ENCODE measurements at regions not wholly inside any gene's neighbourhood (a gene's known extent, or its start where the extent isn't known, plus 50 kb on each side); places are given as distances from the start of the nearest gene placed in this dataset.

- Histone ChIP-seq H2BK5ac (ENCODE audit: low read length) (peak overlapping the region; percentile 4), H3K4ac (ENCODE audit: low read length) (peak overlapping the region; percentile 19), H3K27me3 (ENCODE audit: control insufficient read depth in 3 of 3, insufficient read depth in 3 of 3, low read depth in 1 of 3, low read length in 3 of 3) (peaks cover 0 to 41% (median 30%) of the 10 kb centered on the region in 3 experiments), H3K36me3 (replicated peaks in 1 of 2; ENCODE audit: control insufficient read depth in 2 of 2, insufficient read depth in 2 of 2, low read length in 2 of 2) (no peaks in the 10 kb centered on the region), H2AFZ (ENCODE audit: low read length) (peak overlapping the region; percentile 39), H2BK12ac (ENCODE audit: low read length) (peak overlapping the region; percentile 41), H4K8ac (ENCODE audit: low read depth, low read length) (peak overlapping the region; percentile 9), H2BK120ac (ENCODE audit: low read depth, low read length) (no peak overlapping the region), H3K4me3 (ENCODE audit: low read length in 2 of 2) (no peak overlapping the region), H3K14ac (ENCODE audit: low read length) (no peak overlapping the region), H3K9me3 (replicated peaks in 1 of 2; ENCODE audit: control insufficient read depth in 2 of 2, insufficient read depth in 1 of 2, low read depth in 1 of 2, low read length in 2 of 2) (no peaks in the 10 kb centered on the region), H3K4me2 (ENCODE audit: insufficient read depth, low read length, poor library complexity, severe bottlenecking) (peak overlapping the region; percentile 0), H3K23ac (ENCODE audit: low read depth, low read length, poor library complexity) (no peak overlapping the region), H3K79me1 (ENCODE audit: low read depth, low read length) (no peaks in the 10 kb centered on the region), H2AK5ac (ENCODE audit: low read depth, low read length) (peak overlapping the region; percentile 75), H2BK15ac (ENCODE audit: low read length) (no peak overlapping the region), H4K91ac (ENCODE audit: low read depth, low read length, poor library complexity) (no peak overlapping the region), H3K4me1 (ENCODE audit: control insufficient read depth in 2 of 2, insufficient read depth in 1 of 2, low read depth in 1 of 2, low read length in 2 of 2) (peaks cover 3 to 9% of the 10 kb centered on the region in 2 donors), H3K9ac (ENCODE audit: low read depth, low read length, poor library complexity) (no peak overlapping the region), H3K27ac (replicated peaks; ENCODE audit: low read length) (no peak overlapping the region), H3K18ac (ENCODE audit: low read length) (peak overlapping the region; percentile 80)
- WGBS, 2 donors (ENCODE audit: extremely low coverage in 2 of 2, insufficient read length in 2 of 2, insufficient replicate concordance in 1 of 2): no CpG with 5 or more reads among the region's 40 CpGs
- DNase-seq (ENCODE audit: low spot score): no peak
Observed at GRCh38 chr17:77793146-77793970, 165.1 kb upstream of the TNRC6C start.

GRCh38 chr17:77793971-77794235 is 164.6 kb upstream of the TNRC6C start:
- Histone ChIP-seq H3K4ac (ENCODE audit: low read length) (no peak overlapping the region), H2BK120ac (ENCODE audit: low read depth, low read length) (no peak overlapping the region), H3K4me1 (ENCODE audit: control insufficient read depth in 2 of 2, insufficient read depth in 1 of 2, low read depth in 1 of 2, low read length in 2 of 2) (peaks cover 3 to 9% of the 10 kb centered on the region in 2 donors), H2BK15ac (ENCODE audit: low read length) (no peak overlapping the region), H3K4me2 (ENCODE audit: insufficient read depth, low read length, poor library complexity, severe bottlenecking) (no peak overlapping the region), H4K91ac (ENCODE audit: low read depth, low read length, poor library complexity) (no peak overlapping the region), H3K18ac (ENCODE audit: low read length) (no peak overlapping the region), H3K9me3 (replicated peaks in 1 of 2; ENCODE audit: control insufficient read depth in 2 of 2, insufficient read depth in 1 of 2, low read depth in 1 of 2, low read length in 2 of 2) (no peaks in the 10 kb centered on the region), H3K79me1 (ENCODE audit: low read depth, low read length) (no peaks in the 10 kb centered on the region), H3K27ac (replicated peaks; ENCODE audit: low read length) (no peak overlapping the region), H3K4me3 (ENCODE audit: low read length in 2 of 2) (no peak overlapping the region), H3K14ac (ENCODE audit: low read length) (no peak overlapping the region), H3K9ac (ENCODE audit: low read depth, low read length, poor library complexity) (no peak overlapping the region), H2BK12ac (ENCODE audit: low read length) (no peak overlapping the region), H2AFZ (ENCODE audit: low read length) (no peak overlapping the region), H2AK5ac (ENCODE audit: low read depth, low read length) (no peak overlapping the region), H2BK5ac (ENCODE audit: low read length) (no peak overlapping the region), H3K23ac (ENCODE audit: low read depth, low read length, poor library complexity) (no peak overlapping the region), H3K27me3 (ENCODE audit: control insufficient read depth in 3 of 3, insufficient read depth in 3 of 3, low read depth in 1 of 3, low read length in 3 of 3) (peaks cover 0 to 36% (median 26%) of the 10 kb centered on the region in 3 experiments), H4K8ac (ENCODE audit: low read depth, low read length) (no peak overlapping the region), H3K36me3 (replicated peaks in 1 of 2; ENCODE audit: control insufficient read depth in 2 of 2, insufficient read depth in 2 of 2, low read length in 2 of 2) (no peaks in the 10 kb centered on the region)
- no peak for DNase-seq (ENCODE audit: low spot score)
- WGBS, 2 donors (ENCODE audit: extremely low coverage in 2 of 2, insufficient read length in 2 of 2, insufficient replicate concordance in 1 of 2): no CpG with 5 or more reads among the region's 5 CpGs

GRCh38 chr17:77794846-77795245 is 163.7 kb upstream of the TNRC6C start:
- Histone ChIP-seq H2BK120ac (ENCODE audit: low read depth, low read length) (no peak overlapping the region), H2AK5ac (ENCODE audit: low read depth, low read length) (peak overlapping the region; percentile 36), H3K9me3 (replicated peaks in 1 of 2; ENCODE audit: control insufficient read depth in 2 of 2, insufficient read depth in 1 of 2, low read depth in 1 of 2, low read length in 2 of 2) (no peaks in the 10 kb centered on the region), H3K79me1 (ENCODE audit: low read depth, low read length) (no peaks in the 10 kb centered on the region), H2AFZ (ENCODE audit: low read length) (no peak overlapping the region), H3K14ac (ENCODE audit: low read length) (no peak overlapping the region), H2BK15ac (ENCODE audit: low read length) (peak overlapping the region; percentile 84), H3K27ac (replicated peaks; ENCODE audit: low read length) (no peak overlapping the region), H3K4me3 (ENCODE audit: low read length in 2 of 2) (no peak overlapping the region), H3K4me1 (ENCODE audit: control insufficient read depth in 2 of 2, insufficient read depth in 1 of 2, low read depth in 1 of 2, low read length in 2 of 2) (peaks cover 3 to 9% of the 10 kb centered on the region in 2 donors), H3K4me2 (ENCODE audit: insufficient read depth, low read length, poor library complexity, severe bottlenecking) (no peak overlapping the region), H3K27me3 (ENCODE audit: control insufficient read depth in 3 of 3, insufficient read depth in 3 of 3, low read depth in 1 of 3, low read length in 3 of 3) (peaks cover 0 to 33% (median 23%) of the 10 kb centered on the region in 3 experiments), H3K18ac (ENCODE audit: low read length) (no peak overlapping the region), H2BK5ac (ENCODE audit: low read length) (no peak overlapping the region), H2BK12ac (ENCODE audit: low read length) (no peak overlapping the region), H4K91ac (ENCODE audit: low read depth, low read length, poor library complexity) (no peak overlapping the region), H3K23ac (ENCODE audit: low read depth, low read length, poor library complexity) (peak overlapping the region; percentile 8), H3K9ac (ENCODE audit: low read depth, low read length, poor library complexity) (no peak overlapping the region), H3K36me3 (replicated peaks in 1 of 2; ENCODE audit: control insufficient read depth in 2 of 2, insufficient read depth in 2 of 2, low read length in 2 of 2) (no peaks in the 10 kb centered on the region), H4K8ac (ENCODE audit: low read depth, low read length) (no peak overlapping the region), H3K4ac (ENCODE audit: low read length) (no peak overlapping the region)
- no peak for DNase-seq (ENCODE audit: low spot score)
- WGBS, 2 donors (ENCODE audit: extremely low coverage in 2 of 2, insufficient read length in 2 of 2, insufficient replicate concordance in 1 of 2): no CpG with 5 or more reads among the region's 6 CpGs

GRCh38 chr17:77795685-77796084 is 162.8 kb upstream of the TNRC6C start:
- no peak overlapping the region for H3K27ac ChIP-seq (replicated peaks; ENCODE audit: low read length)
- H3K4me1 ChIP-seq (ENCODE audit: control insufficient read depth in 2 of 2, insufficient read depth in 1 of 2, low read depth in 1 of 2, low read length in 2 of 2): peaks cover 1 to 3% of the 10 kb centered on the region in 2 donors
- no peak overlapping the region for H3K4me3 ChIP-seq (ENCODE audit: low read length in 2 of 2)
- no peak overlapping the region for H3K14ac ChIP-seq (ENCODE audit: low read length)
- H3K79me1 ChIP-seq (ENCODE audit: low read depth, low read length): no peaks in the 10 kb centered on the region
- no peak overlapping the region for H2BK120ac ChIP-seq (ENCODE audit: low read depth, low read length)
- no peaks in the 10 kb centered on the region for H3K9me3 ChIP-seq (replicated peaks in 1 of 2; ENCODE audit: control insufficient read depth in 2 of 2, insufficient read depth in 1 of 2, low read depth in 1 of 2, low read length in 2 of 2)
- no peak overlapping the region for H4K8ac ChIP-seq (ENCODE audit: low read depth, low read length)
- H2AK5ac ChIP-seq (ENCODE audit: low read depth, low read length): no peak overlapping the region
- WGBS, 2 donors (ENCODE audit: extremely low coverage in 2 of 2, insufficient read length in 2 of 2, insufficient replicate concordance in 1 of 2): no CpG with 5 or more reads among the region's 4 CpGs
- peak overlapping the region; percentile 31 for H2BK12ac ChIP-seq (ENCODE audit: low read length)
- H2BK5ac ChIP-seq (ENCODE audit: low read length): no peak overlapping the region
- DNase-seq (ENCODE audit: low spot score): no peak
- H3K36me3 ChIP-seq (replicated peaks in 1 of 2; ENCODE audit: control insufficient read depth in 2 of 2, insufficient read depth in 2 of 2, low read length in 2 of 2): no peaks in the 10 kb centered on the region
- H3K4me2 ChIP-seq (ENCODE audit: insufficient read depth, low read length, poor library complexity, severe bottlenecking): no peak overlapping the region
- H2AFZ ChIP-seq (ENCODE audit: low read length): no peak overlapping the region
- no peak overlapping the region for H3K4ac ChIP-seq (ENCODE audit: low read length)
- no peak overlapping the region for H4K91ac ChIP-seq (ENCODE audit: low read depth, low read length, poor library complexity)
- no peak overlapping the region for H3K23ac ChIP-seq (ENCODE audit: low read depth, low read length, poor library complexity)
- H3K18ac ChIP-seq (ENCODE audit: low read length): peak overlapping the region; percentile 33
- no peak overlapping the region for H2BK15ac ChIP-seq (ENCODE audit: low read length)
- no peak overlapping the region for H3K9ac ChIP-seq (ENCODE audit: low read depth, low read length, poor library complexity)
- peaks cover 0 to 33% (median 19%) of the 10 kb centered on the region in 3 experiments for H3K27me3 ChIP-seq (ENCODE audit: control insufficient read depth in 3 of 3, insufficient read depth in 3 of 3, low read depth in 1 of 3, low read length in 3 of 3)
